Heart left ventricle (tissue), 16 donors: ENCODE measurements at regions not wholly inside any gene's neighbourhood (a gene's known extent, or its start where the extent isn't known, plus 50 kb on each side); places are given as distances from the start of the nearest gene placed in this dataset.
"Not testable (repeated sequence)": the region's sequence is repeated elsewhere in the genome, so short reads cannot be mapped to it uniquely, and the experiment has no call there.

ENCODE experiments used
- ATAC-seq, 4 donors: fragments of 200-7000 bp; cut with Tn5 transposase; one replicate each; pipeline ENCODE4 v1.9.1; 2020 to 2022; ENCODE audit warnings: moderate library complexity in 4 of 4, mild to moderate bottlenecking in 3 of 4, moderate number of reproducible peaks in 1 of 4
- DNase-seq, 5 donors: peaks; one replicate each; pipeline ENCODE4 v3.0.0-alpha.2; 2020
- H3K27ac ChIP-seq, 12 donors: fragments of 200-600 bp; sonication (generic) in 4 of 12; one replicate each; pipeline versions ENCODE4 v1.5.0 to v1.8.0; 2016 to 2022; ENCODE audit warnings: mild to moderate bottlenecking in 2 of 12
- H3K27me3 ChIP-seq, 9 donors: fragments of 200-600 bp; sonication (generic) in 2 of 9; one replicate each; pipeline versions ENCODE4 v1.5.1 to v1.8.0; 2016 to 2022; ENCODE audit warnings: mild to moderate bottlenecking in 3 of 9
- H3K36me3 ChIP-seq, 9 donors: fragments of 200-600 bp; sonication (generic) in 2 of 9; one replicate each; pipeline versions ENCODE4 v1.5.0 to v1.8.0; 2018 to 2022; ENCODE audit warnings: mild to moderate bottlenecking in 2 of 9
- H3K4me1 ChIP-seq, 12 donors: fragments of 200-600 bp; sonication (generic) in 4 of 12; one replicate each; pipeline versions ENCODE4 v1.5.0 to v1.8.0; 2016 to 2022; ENCODE audit warnings: mild to moderate bottlenecking in 3 of 12
- H3K4me3 ChIP-seq, 12 donors: fragments of 200-600 bp; sonication (generic) in 4 of 12; one replicate each; pipeline versions ENCODE4 v1.5.0 to v1.8.0; 2017 to 2022; ENCODE audit warnings: mild to moderate bottlenecking in 9 of 12, moderate library complexity in 4 of 12
- H3K9me3 ChIP-seq, 12 donors: fragments of 200-600 bp; sonication (generic) in 4 of 12; one replicate each; pipeline versions ENCODE4 v1.5.0 to v1.8.0; 2016 to 2022; ENCODE audit warnings: mild to moderate bottlenecking in 1 of 12
- POLR2A ChIP-seq, 2 donors: fragments of 450-650 bp; IDR thresholded peaks; one replicate each; pipeline ENCODE4 v1.6.1; 2017; ENCODE audit warnings: antibody characterized with exemption in 2 of 2, mild to moderate bottlenecking in 2 of 2, moderate library complexity in 2 of 2
- WGBS, 4 donors: extraction: QIAGEN DNeasy Blood & Tissue Kit in 2 of 4; methylation state at CpG; one replicate each; pipeline versions ENCODE4 v1.1.5 to v1.1.7; 2013 to 2018; 5-methylcytosine and 5-hydroxymethylcytosine counted together
- intact Hi-C, 10 donors: fragments of 100-400 bp; cut with DNase I; formaldehyde crosslinking; loops; one replicate each; pipeline versions ENCODE4 v1.11.1 to v1.14.2; 2022
- TF ChIP-seq, protein P1 (sequence below), 12 donors: fragments of 200-600 bp; sonication (generic) in 4 of 12; IDR thresholded peaks; one replicate each; pipeline versions ENCODE4 v1.5.0 to v1.8.0; 2018 to 2022; ENCODE audit warnings: antibody characterized with exemption in 12 of 12, mild to moderate bottlenecking in 5 of 12
- donor health status: ischemic (EF 13 %, LVEDD 7.1; RV severe dilation, severe dysfunction).
- donor health status: healthy with polysubstance abuse.
- donor health status: DM: no; HTN: yes; CAD: no.
- donor health status: DM: no; HTN: no; CAD: no.
- donor health status: ischemic (EF 25% LVEDD 6.9; RV normal size, moderate dysfunction).
- donor health status: ischemic (EF 25% LVEDD 5.7; RV mildly dilated, moderate dysfunction).
- donor health status: healthy.
- donor health status: DM: yes; HTN: yes; CAD: no.
- donor health status: ischemic (EF 35%, LVEDD 5.7; RV mildly dilated, moderate dysfunction).
- donor health status: nonischemic (EF 11% LVEDD 7.7; RV severe dilation, severe dysfunction).
- donor health status: DM: yes; HTN: yes; CAD: no.
- donor health status: PGD.
- donor health status: ischemic (EF 29% LVEDD 5.4; RV normal size, mild dysfunction).
- donor health status: nonischemic (EF 23%, LVEDD 6.1; RV moderate dilation, normal function).

DNA sequence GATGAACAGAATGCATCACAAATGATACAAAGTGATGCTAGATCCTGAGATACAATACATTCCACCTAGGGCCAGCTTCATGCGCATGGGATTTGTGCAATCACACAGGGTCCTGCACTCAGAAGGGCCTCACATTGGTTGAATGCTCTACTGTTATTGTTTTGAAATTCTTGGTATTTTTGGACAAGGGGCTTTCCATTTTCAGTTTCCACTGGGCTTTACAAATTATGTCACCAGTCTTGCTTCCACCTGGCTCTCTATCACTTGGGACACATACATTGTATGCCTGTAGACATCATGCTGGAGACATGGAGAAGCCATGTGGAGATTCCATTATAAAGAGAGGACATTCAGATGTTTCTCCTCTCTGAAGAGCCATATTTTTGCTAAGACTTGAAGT lies 155.8 kb downstream of the NAA11 start:
- ATAC-seq (no peak), DNase-seq (no peak)
- Histone ChIP-seq H3K27me3 (no peaks in the 10 kb centered on the region), H3K27ac (no peak overlapping the region), H3K36me3 (no peaks in the 10 kb centered on the region), H3K9me3 (peaks cover 0 to 24% (median 2%) of the 10 kb centered on the region in 12 donors), H3K4me3 (no peak overlapping the region), H3K4me1 (no peaks in the 10 kb centered on the region)
- intact Hi-C loops = no loop called here
- TF ChIP-seq, protein P1, sequence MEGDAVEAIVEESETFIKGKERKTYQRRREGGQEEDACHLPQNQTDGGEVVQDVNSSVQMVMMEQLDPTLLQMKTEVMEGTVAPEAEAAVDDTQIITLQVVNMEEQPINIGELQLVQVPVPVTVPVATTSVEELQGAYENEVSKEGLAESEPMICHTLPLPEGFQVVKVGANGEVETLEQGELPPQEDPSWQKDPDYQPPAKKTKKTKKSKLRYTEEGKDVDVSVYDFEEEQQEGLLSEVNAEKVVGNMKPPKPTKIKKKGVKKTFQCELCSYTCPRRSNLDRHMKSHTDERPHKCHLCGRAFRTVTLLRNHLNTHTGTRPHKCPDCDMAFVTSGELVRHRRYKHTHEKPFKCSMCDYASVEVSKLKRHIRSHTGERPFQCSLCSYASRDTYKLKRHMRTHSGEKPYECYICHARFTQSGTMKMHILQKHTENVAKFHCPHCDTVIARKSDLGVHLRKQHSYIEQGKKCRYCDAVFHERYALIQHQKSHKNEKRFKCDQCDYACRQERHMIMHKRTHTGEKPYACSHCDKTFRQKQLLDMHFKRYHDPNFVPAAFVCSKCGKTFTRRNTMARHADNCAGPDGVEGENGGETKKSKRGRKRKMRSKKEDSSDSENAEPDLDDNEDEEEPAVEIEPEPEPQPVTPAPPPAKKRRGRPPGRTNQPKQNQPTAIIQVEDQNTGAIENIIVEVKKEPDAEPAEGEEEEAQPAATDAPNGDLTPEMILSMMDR (IDR thresholded peaks at IDR 0.05) = no peak
- TF ChIP-seq POLR2A (IDR thresholded peaks at IDR 0.05) = no peak
- 99 to 100% (median 99%) methylated on average over 1 of the region's 1 CpG for WGBS, 4 donors

DNA sequence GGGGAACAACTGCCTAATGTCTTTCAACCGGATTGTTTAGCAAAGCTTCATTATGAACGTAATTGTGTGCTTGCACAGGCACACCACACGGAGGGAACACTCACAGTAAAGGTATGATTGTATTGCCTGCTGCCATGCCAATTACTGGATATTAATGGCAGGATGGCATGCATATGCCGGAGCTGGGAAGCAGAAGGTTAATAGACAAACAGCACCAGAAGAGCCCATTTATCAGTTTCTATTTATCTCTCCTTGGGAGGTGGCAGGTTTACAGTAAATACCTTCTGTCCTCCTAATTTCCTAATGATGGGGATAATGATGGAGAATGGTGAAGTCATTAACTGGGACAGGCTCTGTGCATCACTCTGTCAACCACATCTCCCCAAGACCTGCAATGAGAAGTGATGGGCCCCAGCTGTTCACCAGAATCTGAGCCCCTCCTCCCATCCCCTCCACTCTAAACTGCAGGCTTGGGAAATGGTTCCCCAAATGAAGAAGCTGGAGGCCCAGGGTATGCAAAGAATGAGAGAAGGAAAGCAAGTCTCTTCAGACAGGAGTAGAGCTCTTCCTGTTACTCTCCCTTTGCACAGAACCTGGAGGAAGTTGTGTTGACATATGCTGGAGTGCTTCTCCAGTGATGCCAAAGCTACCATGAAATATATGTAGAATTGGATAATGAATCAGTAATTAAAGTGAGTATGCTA lies 160.8 kb downstream of the NAA11 start:
- no peaks in the 10 kb centered on the region for H3K36me3 ChIP-seq
- no peak for DNase-seq
- 56 to 74% (median 62%) methylated on average over 4 of the region's 4 CpGs for WGBS, 4 donors
- intact Hi-C loops = no loop called here
- H3K27me3 ChIP-seq = no peaks in the 10 kb centered on the region
- no peaks in the 10 kb centered on the region for H3K4me1 ChIP-seq
- TF ChIP-seq POLR2A (IDR thresholded peaks at IDR 0.05) = no peak
- TF ChIP-seq, protein P1 (IDR thresholded peaks at IDR 0.05) = no peak
- no peak overlapping the region for H3K27ac ChIP-seq
- no peak overlapping the region for H3K4me3 ChIP-seq
- peaks cover 0 to 24% (median 2%) of the 10 kb centered on the region in 12 donors for H3K9me3 ChIP-seq
- no peak for ATAC-seq

DNA sequence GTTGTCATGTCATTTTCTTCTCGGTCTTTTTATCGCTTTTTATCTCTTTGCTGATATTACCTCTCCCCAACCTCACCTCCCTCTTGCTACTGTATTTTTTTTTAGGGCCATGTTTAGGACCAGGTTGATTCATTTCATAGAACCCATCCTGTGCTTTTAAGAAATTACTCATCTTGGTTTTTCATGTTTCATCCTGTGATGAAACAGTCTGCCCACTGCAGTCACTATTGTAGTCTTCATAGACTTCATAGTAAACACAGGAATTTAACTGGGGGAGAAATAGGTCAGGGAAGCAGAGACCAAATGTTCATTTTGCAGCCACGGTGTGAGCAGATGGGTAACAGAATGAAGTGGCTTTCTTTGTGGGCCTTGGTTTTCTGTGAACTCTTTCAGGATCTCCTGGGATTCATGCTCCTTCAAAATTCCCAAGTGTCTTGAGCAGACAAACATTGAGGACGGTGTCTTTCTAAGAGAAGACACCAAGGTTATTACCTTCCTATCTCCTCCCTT lies 161.8 kb downstream of the NAA11 start:
- intact Hi-C loops = no loop called here
- WGBS, 4 donors = 58 to 77% (median 63%) methylated on average over 4 of the region's 4 CpGs
- Histone ChIP-seq H3K4me3 (no peak overlapping the region), H3K4me1 (no peaks in the 10 kb centered on the region), H3K9me3 (peaks cover 0 to 18% (median 1%) of the 10 kb centered on the region in 12 donors), H3K36me3 (no peaks in the 10 kb centered on the region), H3K27me3 (no peaks in the 10 kb centered on the region), H3K27ac (no peak overlapping the region)
- ATAC-seq (no peak), DNase-seq (no peak)
- TF ChIP-seq POLR2A (IDR thresholded peaks at IDR 0.05) = no peak
- TF ChIP-seq, protein P1 (IDR thresholded peaks at IDR 0.05) = no peak

DNA sequence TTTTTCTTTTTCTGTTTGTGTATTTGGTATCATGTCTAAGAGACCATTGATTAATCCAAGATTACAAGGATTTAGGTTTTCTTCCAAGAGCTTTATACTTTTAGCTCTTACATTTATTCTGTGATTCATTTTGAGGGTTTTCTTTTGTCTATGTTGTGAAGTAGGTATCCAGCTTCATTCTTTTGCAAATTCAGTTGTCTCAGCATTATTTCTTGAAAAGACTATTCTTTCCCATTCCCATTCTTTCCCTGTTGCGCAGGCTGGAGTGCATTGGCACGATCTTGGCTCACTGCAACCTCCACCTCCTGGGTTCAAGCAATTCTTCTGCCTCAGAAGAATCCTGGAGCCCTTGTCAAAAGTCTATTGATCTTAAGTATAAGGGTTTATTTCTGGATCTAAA lies 164.9 kb downstream of the NAA11 start:
- no peak for DNase-seq
- Histone ChIP-seq H3K27me3 (no peaks in the 10 kb centered on the region), H3K9me3 (peaks cover 0 to 7% (median 0%) of the 10 kb centered on the region in 12 donors), H3K36me3 (no peaks in the 10 kb centered on the region), H3K27ac (no peak overlapping the region), H3K4me1 (no peaks in the 10 kb centered on the region), H3K4me3 (no peak overlapping the region)
- intact Hi-C loops = no loop called here
- 84 to 93% (median 89%) methylated on average over 2 of the region's 2 CpGs for WGBS, 4 donors
- no peak for TF ChIP-seq POLR2A (IDR thresholded peaks at IDR 0.05)
- TF ChIP-seq, protein P1 (IDR thresholded peaks at IDR 0.05) = no peak
- ATAC-seq = no peak

DNA sequence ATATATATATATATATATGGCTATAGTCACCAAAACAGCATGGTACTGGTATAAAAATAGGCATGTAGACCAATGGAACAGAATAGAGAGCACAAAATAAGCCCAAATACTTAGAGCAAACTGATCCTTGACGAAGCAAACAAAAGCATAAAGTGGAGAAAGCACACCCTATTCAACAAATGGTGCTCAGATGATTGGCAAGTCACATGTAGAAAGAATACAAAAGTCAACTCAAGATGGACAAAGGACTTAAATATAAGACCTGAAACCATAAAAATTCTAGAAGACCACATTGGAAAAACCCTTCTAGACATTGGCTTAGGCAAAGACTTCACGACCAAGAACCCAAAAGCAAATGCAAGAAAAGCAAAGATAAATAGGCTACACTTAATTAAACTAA lies 167.2 kb downstream of the NAA11 start:
- H3K9me3 ChIP-seq, H3K27me3 ChIP-seq, intact Hi-C loops, H3K4me1 ChIP-seq, H3K27ac ChIP-seq, DNase-seq, ATAC-seq, H3K36me3 ChIP-seq, H3K4me3 ChIP-seq: not testable (repeated sequence)
- WGBS, 4 donors = 83 to 91% (median 89%) methylated on average over 2 of the region's 2 CpGs
